Panc1 (cell line): ENCODE measurements at regions not wholly inside any gene's neighbourhood (a gene's known extent, or its start where the extent isn't known, plus 50 kb on each side); places are given as distances from the start of the nearest gene placed in this dataset.

Source experiments
- ATAC-seq: fragments of 200-7000 bp; cut with Tn5 transposase; 2 replicates; pipeline ENCODE4 v1.9.1; 2020; ENCODE audit warnings: mild to moderate bottlenecking, moderate library complexity
- BruUV-seq: library from RNA; stranded (reverse); fragments of 400-500 nt; replicated peaks from 2 replicates; lab custom pipeline; 2021; lab: Mats Ljungman, UMichigan
- CTCF ChIA-PET: fragments of 300-600 bp; sonication (Branson Sonifier 250); formaldehyde crosslinking; loops from one replicate; lab custom pipeline; 2022; ENCODE audit warnings: antibody characterized with exemption; lab: Charles Lee
- POLR2A ChIA-PET: fragments of 300-600 bp; sonication (Branson Sonifier 250); formaldehyde crosslinking; loops from one replicate; lab custom pipeline; 2022; ENCODE audit warnings: antibody characterized with exemption; lab: Charles Lee
- DNase-seq: peaks from one replicate; pipeline ENCODE4 v3.0.0-alpha.2; 2010; ENCODE audit warnings: low read depth, low spot score
- H3K27ac ChIP-seq: 2 replicates; pipeline ENCODE4 v1.5.1; 2011; ENCODE audit warnings: mild to moderate bottlenecking, low read length, inconsistent platforms
- H3K27me3 ChIP-seq: fragments of 200-500 bp; sonication (Bioruptor generic); 2 replicates; pipeline ENCODE4 v1.6.0; 2014; ENCODE audit warnings: low read length, inconsistent platforms; ENCODE audit not compliant: control insufficient read depth, insufficient read depth
- H3K36me3 ChIP-seq: fragments of 200-500 bp; sonication (Bioruptor generic); 2 replicates; pipeline ENCODE4 v1.5.1; 2014; ENCODE audit warnings: inconsistent platforms, mild to moderate bottlenecking, low read length, moderate library complexity; ENCODE audit not compliant: control insufficient read depth, insufficient read depth
- H3K4me1 ChIP-seq: 2 replicates; pipeline ENCODE4 v1.5.1; 2011; ENCODE audit warnings: inconsistent platforms, mild to moderate bottlenecking, low read length, moderate library complexity; ENCODE audit not compliant: control insufficient read depth, insufficient read depth
- H3K4me3 ChIP-seq, 2 experiments: 2 replicates each; pipeline ENCODE4 v1.5.1; 2011 to 2012; ENCODE audit warnings: low read depth in 2 of 2, low read length in 2 of 2, mild to moderate bottlenecking in 2 of 2, inconsistent platforms in 1 of 2, moderate library complexity in 1 of 2
- H3K9me3 ChIP-seq: fragments of 200-500 bp; sonication (Bioruptor generic); 2 replicates; pipeline ENCODE4 v1.5.1; 2014; ENCODE audit warnings: low read depth, mild to moderate bottlenecking, inconsistent platforms, low read length, moderate library complexity; ENCODE audit not compliant: control insufficient read depth, insufficient read depth
- POLR2AphosphoS5 ChIP-seq: IDR thresholded peaks from 2 replicates; pipeline ENCODE4 v1.6.1; 2012; ENCODE audit warnings: mild to moderate bottlenecking, low read depth, low read length, moderate library complexity
- SIN3A ChIP-seq: IDR thresholded peaks from 2 replicates; pipeline ENCODE4 v1.6.1; 2012; ENCODE audit warnings: low read depth, mild to moderate bottlenecking, low read length, moderate library complexity, borderline replicate concordance; ENCODE audit not compliant: insufficient read depth
- TCF7L2 ChIP-seq: IDR thresholded peaks from 2 replicates; pipeline ENCODE4 v1.6.1; 2011; ENCODE audit warnings: mild to moderate bottlenecking, low read depth, low read length, inconsistent platforms
- in situ Hi-C: cut with HindIII; loops from 2 replicates; pipeline ENCODE4 v1.10.0; 2016; ENCODE audit warnings: low sequenced_read_pairs, low pct_unique_long_range_greater_than_20kb
- intact Hi-C: fragments of 100-400 bp; cut with micrococcal nuclease; formaldehyde crosslinking; loops from one replicate; pipeline ENCODE4 v1.10.0; 2022; ENCODE audit not compliant: unreplicated experiment
- TF ChIP-seq, protein P1 (sequence below), 2 experiments: IDR thresholded peaks; 2 replicates each; pipeline ENCODE4 v1.6.1; 2011 to 2012; ENCODE audit warnings: low read depth in 2 of 2, control low read depth in 1 of 2, low read length in 1 of 2, mild to moderate bottlenecking in 1 of 2, moderate library complexity in 1 of 2; ENCODE audit not compliant: insufficient read depth in 1 of 2
- TF ChIP-seq, protein P2 (sequence below): fragments of 450-650 bp; IDR thresholded peaks from 2 replicates; pipeline ENCODE4 v1.5.1; 2017; ENCODE audit warnings: mild to moderate bottlenecking

DNA sequence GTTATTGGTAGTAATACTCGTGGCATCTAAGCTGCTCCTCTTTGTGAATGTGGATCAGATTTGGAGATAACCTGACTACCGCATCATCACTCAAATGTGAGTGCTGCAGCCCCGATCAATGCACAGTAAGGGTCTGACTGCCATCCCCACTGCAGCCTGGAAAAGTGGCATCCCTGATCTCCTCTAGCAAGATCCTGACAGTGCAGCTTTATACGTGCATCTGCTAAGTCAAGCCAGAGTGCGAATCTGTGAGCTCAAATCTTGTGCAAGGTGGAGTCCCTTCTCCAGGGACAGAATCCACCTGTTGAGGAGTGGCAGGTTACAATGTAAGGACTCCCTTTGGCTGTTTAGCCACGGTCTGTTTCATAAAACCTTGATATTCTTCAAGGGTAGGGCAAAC is 215.0 kb upstream of the EXOC2 start:
- Histone ChIP-seq H3K4me1 (no peaks in the 10 kb centered on the region), H3K36me3 (no peaks in the 10 kb centered on the region), H3K27ac (no peak overlapping the region), H3K4me3 (no peak overlapping the region), H3K9me3 (no peaks in the 10 kb centered on the region), H3K27me3 (no peaks in the 10 kb centered on the region)
- in situ Hi-C loops (no loop called here), intact Hi-C loops (loop anchor here (10.0 kb wide), 1 partner anchor 313 kb away; no protein-coding TSS in a partner anchor)
- no TSS peak for BruUV-seq
- ATAC-seq, result 0 out of 2 replicates have a peak, but pooled peaks have one; percentile 39
- TF ChIP-seq, protein P1, sequence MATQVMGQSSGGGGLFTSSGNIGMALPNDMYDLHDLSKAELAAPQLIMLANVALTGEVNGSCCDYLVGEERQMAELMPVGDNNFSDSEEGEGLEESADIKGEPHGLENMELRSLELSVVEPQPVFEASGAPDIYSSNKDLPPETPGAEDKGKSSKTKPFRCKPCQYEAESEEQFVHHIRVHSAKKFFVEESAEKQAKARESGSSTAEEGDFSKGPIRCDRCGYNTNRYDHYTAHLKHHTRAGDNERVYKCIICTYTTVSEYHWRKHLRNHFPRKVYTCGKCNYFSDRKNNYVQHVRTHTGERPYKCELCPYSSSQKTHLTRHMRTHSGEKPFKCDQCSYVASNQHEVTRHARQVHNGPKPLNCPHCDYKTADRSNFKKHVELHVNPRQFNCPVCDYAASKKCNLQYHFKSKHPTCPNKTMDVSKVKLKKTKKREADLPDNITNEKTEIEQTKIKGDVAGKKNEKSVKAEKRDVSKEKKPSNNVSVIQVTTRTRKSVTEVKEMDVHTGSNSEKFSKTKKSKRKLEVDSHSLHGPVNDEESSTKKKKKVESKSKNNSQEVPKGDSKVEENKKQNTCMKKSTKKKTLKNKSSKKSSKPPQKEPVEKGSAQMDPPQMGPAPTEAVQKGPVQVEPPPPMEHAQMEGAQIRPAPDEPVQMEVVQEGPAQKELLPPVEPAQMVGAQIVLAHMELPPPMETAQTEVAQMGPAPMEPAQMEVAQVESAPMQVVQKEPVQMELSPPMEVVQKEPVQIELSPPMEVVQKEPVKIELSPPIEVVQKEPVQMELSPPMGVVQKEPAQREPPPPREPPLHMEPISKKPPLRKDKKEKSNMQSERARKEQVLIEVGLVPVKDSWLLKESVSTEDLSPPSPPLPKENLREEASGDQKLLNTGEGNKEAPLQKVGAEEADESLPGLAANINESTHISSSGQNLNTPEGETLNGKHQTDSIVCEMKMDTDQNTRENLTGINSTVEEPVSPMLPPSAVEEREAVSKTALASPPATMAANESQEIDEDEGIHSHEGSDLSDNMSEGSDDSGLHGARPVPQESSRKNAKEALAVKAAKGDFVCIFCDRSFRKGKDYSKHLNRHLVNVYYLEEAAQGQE (IDR thresholded peaks at IDR 0.05; ENCODE audit: insufficient read depth in 1 of 2, low read depth in 2 of 2, low read length in 1 of 2), result no peak
- no peak for TF ChIP-seq SIN3A
- CTCF ChIA-PET, result no interaction called here
- POLR2A ChIA-PET, result interaction anchor here (0.5 kb wide), 1 partner anchor 13 kb away, joined by 7 read pairs; no protein-coding TSS in a partner anchor
- no peak for DNase-seq

DNA sequence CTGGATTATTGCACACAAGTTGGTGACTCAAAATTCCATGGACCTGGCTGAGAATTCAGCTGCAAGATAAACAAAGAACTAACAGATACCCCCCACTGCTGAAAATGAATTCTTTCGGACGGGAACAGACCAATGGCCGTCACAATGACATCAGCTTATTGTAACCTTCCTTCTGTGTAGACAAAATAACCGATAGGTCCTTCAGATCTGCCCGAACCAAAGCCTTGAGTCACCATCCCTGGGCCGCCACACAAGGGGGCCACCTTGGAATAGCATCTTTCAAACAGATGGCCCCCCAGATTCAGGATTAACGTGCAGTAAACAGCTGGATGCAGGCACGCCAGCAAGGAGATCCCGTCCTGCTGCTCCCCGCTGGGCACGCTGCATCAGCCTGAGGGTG is 214.0 kb upstream of the EXOC2 start:
- H3K4me3 ChIP-seq, result no peak overlapping the region
- intact Hi-C loops (loop anchor here (10.0 kb wide), 1 partner anchor 312 kb away; no protein-coding TSS in a partner anchor), in situ Hi-C loops (no loop called here)
- CTCF ChIA-PET, result no interaction called here
- H3K9me3 ChIP-seq, result no peaks in the 10 kb centered on the region
- no peak overlapping the region for H3K27ac ChIP-seq
- ATAC-seq (no peak), DNase-seq (no peak)
- no peak for TF ChIP-seq POLR2AphosphoS5
- no peak for TF ChIP-seq TCF7L2
- H3K27me3 ChIP-seq, result no peaks in the 10 kb centered on the region
- no TSS peak for BruUV-seq
- H3K4me1 ChIP-seq, result no peaks in the 10 kb centered on the region
- POLR2A ChIA-PET, result no interaction called here
- no peaks in the 10 kb centered on the region for H3K36me3 ChIP-seq

DNA sequence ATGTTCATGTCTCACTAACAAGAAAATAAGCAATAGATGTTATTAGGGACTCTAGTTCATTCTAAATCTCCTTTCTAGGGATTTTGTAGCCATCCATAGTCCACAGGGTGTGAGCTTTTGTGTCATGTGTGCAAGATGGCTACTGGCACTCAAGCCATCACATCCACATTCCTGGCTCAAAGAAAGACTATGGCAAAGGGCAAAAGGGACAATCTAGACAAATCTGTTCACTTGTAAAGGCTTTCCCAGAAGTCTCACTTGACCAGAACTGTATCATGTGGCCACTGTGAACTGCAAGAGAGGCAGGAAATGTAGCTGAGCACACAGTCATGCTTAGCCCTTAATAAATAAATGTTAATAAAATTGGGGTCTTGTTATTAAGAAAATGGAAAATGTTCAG is 212.6 kb upstream of the EXOC2 start:
- TF ChIP-seq, protein P1 (IDR thresholded peaks at IDR 0.05; ENCODE audit: insufficient read depth in 1 of 2, low read depth in 2 of 2, low read length in 1 of 2), result no peak
- TF ChIP-seq TCF7L2, result no peak
- TF ChIP-seq, protein P2, sequence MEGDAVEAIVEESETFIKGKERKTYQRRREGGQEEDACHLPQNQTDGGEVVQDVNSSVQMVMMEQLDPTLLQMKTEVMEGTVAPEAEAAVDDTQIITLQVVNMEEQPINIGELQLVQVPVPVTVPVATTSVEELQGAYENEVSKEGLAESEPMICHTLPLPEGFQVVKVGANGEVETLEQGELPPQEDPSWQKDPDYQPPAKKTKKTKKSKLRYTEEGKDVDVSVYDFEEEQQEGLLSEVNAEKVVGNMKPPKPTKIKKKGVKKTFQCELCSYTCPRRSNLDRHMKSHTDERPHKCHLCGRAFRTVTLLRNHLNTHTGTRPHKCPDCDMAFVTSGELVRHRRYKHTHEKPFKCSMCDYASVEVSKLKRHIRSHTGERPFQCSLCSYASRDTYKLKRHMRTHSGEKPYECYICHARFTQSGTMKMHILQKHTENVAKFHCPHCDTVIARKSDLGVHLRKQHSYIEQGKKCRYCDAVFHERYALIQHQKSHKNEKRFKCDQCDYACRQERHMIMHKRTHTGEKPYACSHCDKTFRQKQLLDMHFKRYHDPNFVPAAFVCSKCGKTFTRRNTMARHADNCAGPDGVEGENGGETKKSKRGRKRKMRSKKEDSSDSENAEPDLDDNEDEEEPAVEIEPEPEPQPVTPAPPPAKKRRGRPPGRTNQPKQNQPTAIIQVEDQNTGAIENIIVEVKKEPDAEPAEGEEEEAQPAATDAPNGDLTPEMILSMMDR, result no peak
- TF ChIP-seq SIN3A, result no peak
- no peak for TF ChIP-seq POLR2AphosphoS5
- in situ Hi-C loops, result no loop called here

More for the DNA sequence above, 212.6 kb upstream of the EXOC2 start:
- H3K4me3 ChIP-seq, result no peak overlapping the region
- no peaks in the 10 kb centered on the region for H3K4me1 ChIP-seq
- 0 out of 2 replicates have a peak, but pooled peaks cover 3% of the 10 kb centered on the region for H3K27me3 ChIP-seq
- no peaks in the 10 kb centered on the region for H3K9me3 ChIP-seq
- BruUV-seq, result no TSS peak
- POLR2A ChIA-PET, result no interaction called here
- CTCF ChIA-PET, result no interaction called here
- DNase-seq (no peak), ATAC-seq (no peak)
- intact Hi-C loops, result loop anchor here (10.0 kb wide), 1 partner anchor 311 kb away; no protein-coding TSS in a partner anchor
- no peaks in the 10 kb centered on the region for H3K36me3 ChIP-seq
- no peak overlapping the region for H3K27ac ChIP-seq
